GM23338 (cell line): ENCODE measurements at regions not wholly inside any gene's neighbourhood (a gene's known extent, or its start where the extent isn't known, plus 50 kb on each side); places are given as distances from the start of the nearest gene placed in this dataset.
"Not testable (repeated sequence)": the region's sequence is repeated elsewhere in the genome, so short reads cannot be mapped to it uniquely, and the experiment has no call there.

Experiments
- ATAC-seq: fragments of 200-7000 bp; cut with Tn5 transposase; 3 replicates; pipeline ENCODE4 v1.9.1; 2020
- DNase-seq: peaks from one replicate; pipeline ENCODE4 v3.0.0-alpha.2; 2015; ENCODE audit warnings: low spot score
- H2AFZ ChIP-seq: fragments of 200-600 bp; sonication (generic); 2 replicates; pipeline ENCODE4 v1.8.0; 2016; ENCODE audit warnings: antibody characterized with exemption, mild to moderate bottlenecking, moderate library complexity
- H3F3A ChIP-seq: fragments of 200-600 bp; sonication (generic); replicated peaks from 2 replicates; pipeline ENCODE4 v1.8.0; 2017; ENCODE audit warnings: antibody characterized with exemption, mixed run types, low read depth
- H3K27ac ChIP-seq: fragments of 200-600 bp; sonication (generic); 2 replicates; pipeline ENCODE4 v1.6.1; 2016; ENCODE audit warnings: low read depth
- H3K27me3 ChIP-seq: fragments of 200-600 bp; sonication (generic); 2 replicates; pipeline ENCODE4 v1.8.0; 2016; ENCODE audit warnings: mild to moderate bottlenecking, mixed run types, moderate library complexity; ENCODE audit not compliant: insufficient read depth
- H3K36me3 ChIP-seq: fragments of 200-600 bp; sonication (generic); 2 replicates; pipeline ENCODE4 v1.8.0; 2016; ENCODE audit warnings: mild to moderate bottlenecking; ENCODE audit not compliant: insufficient read depth
- H3K4me1 ChIP-seq: fragments of 200-600 bp; sonication (generic); 2 replicates; pipeline ENCODE4 v1.8.0; 2016; ENCODE audit warnings: mild to moderate bottlenecking, moderate library complexity; ENCODE audit not compliant: insufficient read depth
- H3K4me2 ChIP-seq: fragments of 200-600 bp; sonication (generic); 2 replicates; pipeline ENCODE4 v1.7.1; 2017; ENCODE audit warnings: mixed run types
- H3K4me3 ChIP-seq: fragments of 200-600 bp; sonication (generic); 2 replicates; pipeline ENCODE4 v1.6.1; 2016; ENCODE audit warnings: mixed run types
- H3K79me2 ChIP-seq: fragments of 200-600 bp; sonication (generic); replicated peaks from 2 replicates; pipeline ENCODE4 v1.8.0; 2017; ENCODE audit warnings: mild to moderate bottlenecking; ENCODE audit not compliant: insufficient read depth
- H3K9me2 ChIP-seq: fragments of 200-600 bp; sonication (generic); 2 replicates; pipeline ENCODE4 v1.8.0; 2017; ENCODE audit not compliant: insufficient read depth
- H4K20me1 ChIP-seq: fragments of 200-600 bp; sonication (generic); replicated peaks from 2 replicates; pipeline ENCODE4 v1.8.0; 2017; ENCODE audit warnings: mild to moderate bottlenecking; ENCODE audit not compliant: insufficient read depth
- H3K27ac Mint-ChIP-seq: 2 replicates; pipeline ENCODE4 v1.8.0; 2020; ENCODE audit warnings: inconsistent platforms, mild to moderate bottlenecking, moderate library complexity, mixed read lengths
- H3K27me3 Mint-ChIP-seq: 3 replicates; pipeline ENCODE4 v1.8.0; 2022; ENCODE audit warnings: low read depth, mild to moderate bottlenecking, moderate library complexity, mixed read lengths, inconsistent platforms; ENCODE audit not compliant: insufficient read depth, poor library complexity
- H3K36me3 Mint-ChIP-seq: 3 replicates; pipeline ENCODE4 v1.8.0; 2021; ENCODE audit warnings: low read depth, mild to moderate bottlenecking, inconsistent platforms, moderate library complexity, mixed read lengths
- H3K4me1 Mint-ChIP-seq: 3 replicates; pipeline ENCODE4 v1.8.0; 2020; ENCODE audit warnings: mild to moderate bottlenecking, inconsistent platforms, mixed read lengths
- H3K4me3 Mint-ChIP-seq: 3 replicates; pipeline ENCODE4 v1.8.0; 2021; ENCODE audit warnings: moderate library complexity, mild to moderate bottlenecking, inconsistent platforms, mixed read lengths
- H3K9me3 Mint-ChIP-seq: 3 replicates; pipeline ENCODE4 v1.8.0; 2020; ENCODE audit warnings: moderate library complexity, mild to moderate bottlenecking, inconsistent platforms, mixed read lengths
- CREB1 ChIP-seq: fragments of 250-450 bp; sonication (Bioruptor Pico); IDR thresholded peaks from 2 replicates; pipeline ENCODE4 v1.5.0; 2020; ENCODE audit warnings: low read depth, mild to moderate bottlenecking, moderate library complexity
- EZH2 ChIP-seq: fragments of 200-600 bp; sonication (generic); IDR thresholded peaks from one replicate; pipeline ENCODE4 v1.8.0; 2017; ENCODE audit warnings: antibody characterized with exemption, mild to moderate bottlenecking, low read depth; ENCODE audit not compliant: unreplicated experiment
- EZH2phosphoT487 ChIP-seq: fragments of 200-600 bp; sonication (generic); IDR thresholded peaks from one replicate; pipeline ENCODE4 v1.8.1; 2018; ENCODE audit warnings: antibody characterized with exemption; ENCODE audit not compliant: unreplicated experiment
- JUNB ChIP-seq: IDR thresholded peaks from one replicate; pipeline ENCODE4 v1.6.1; 2016; ENCODE audit warnings: antibody characterized with exemption; ENCODE audit not compliant: unreplicated experiment
- NANOG ChIP-seq: IDR thresholded peaks from 2 replicates; pipeline ENCODE4 v1.6.1; 2016; ENCODE audit warnings: antibody characterized with exemption, borderline replicate concordance
- POLR2AphosphoS5 ChIP-seq: IDR thresholded peaks from 2 replicates; pipeline ENCODE4 v1.6.1; 2016; ENCODE audit warnings: antibody characterized with exemption, low read depth
- STAT1 ChIP-seq: IDR thresholded peaks from one replicate; pipeline ENCODE4 v1.6.1; 2016; ENCODE audit warnings: antibody characterized with exemption; ENCODE audit not compliant: unreplicated experiment
- ZNF114 ChIP-seq: fragments of 250-450 bp; sonication (Bioruptor Pico); IDR thresholded peaks from 2 replicates; pipeline ENCODE4 v1.5.0; 2020; ENCODE audit warnings: mild to moderate bottlenecking, moderate library complexity
- ZNF331 ChIP-seq: fragments of 250-450 bp; sonication (Bioruptor Pico); IDR thresholded peaks from 2 replicates; pipeline ENCODE4 v1.5.0; 2020; ENCODE audit warnings: low read depth, mild to moderate bottlenecking, moderate library complexity
- TF ChIP-seq, protein P1 (sequence below): IDR thresholded peaks from 2 replicates; pipeline ENCODE4 v1.6.1; 2016; ENCODE audit warnings: antibody characterized with exemption
- TF ChIP-seq, protein P2 (sequence below), 2 experiments: fragments of 200-600 bp in 1 of 2; sonication (generic) in 1 of 2; conservative IDR thresholded peaks; 2 replicates each; pipeline versions ENCODE4 v1.5.1 to v1.6.1; 2016 to 2017; ENCODE audit warnings: antibody characterized with exemption in 2 of 2, low read depth in 2 of 2, mild to moderate bottlenecking in 2 of 2, moderate library complexity in 1 of 2
- TF ChIP-seq, protein P3 (sequence below): fragments of 250-450 bp; sonication (Bioruptor Pico); IDR thresholded peaks from 2 replicates; pipeline ENCODE4 v1.5.0; 2020; ENCODE audit warnings: mild to moderate bottlenecking, moderate library complexity

DNA sequence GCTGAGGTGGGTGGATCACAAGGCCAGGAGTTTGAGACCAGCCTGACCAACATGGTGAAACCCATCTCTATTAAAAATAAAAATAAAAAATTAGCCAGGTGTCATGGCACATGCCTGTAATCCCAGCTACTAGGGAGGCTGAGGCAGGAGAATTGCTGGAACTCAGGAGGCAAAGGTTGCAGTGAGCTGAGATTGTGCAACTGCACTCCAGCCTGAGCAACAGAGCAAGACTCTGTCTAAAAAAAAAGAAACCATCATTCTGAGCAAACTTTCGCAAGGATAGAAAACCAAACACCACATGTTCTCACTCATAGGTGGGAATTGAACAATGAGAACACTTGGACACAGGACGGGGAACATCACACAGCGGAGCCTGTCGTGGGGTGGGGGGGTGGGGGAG, 126.4 kb downstream of the MPP7 start:
- not testable (repeated sequence) for H3K36me3 ChIP-seq, H3K4me1 ChIP-seq, H3K27me3 ChIP-seq, H3K79me2 ChIP-seq, H3K27me3 Mint-ChIP-seq, H3K4me3 ChIP-seq, H3K27ac Mint-ChIP-seq, ATAC-seq, H3K36me3 Mint-ChIP-seq, H4K20me1 ChIP-seq, H3F3A ChIP-seq, H3K9me2 ChIP-seq, H3K4me2 ChIP-seq, H3K27ac ChIP-seq, H3K9me3 Mint-ChIP-seq, DNase-seq, H3K4me3 Mint-ChIP-seq, H2AFZ ChIP-seq
- H3K4me1 Mint-ChIP-seq = peaks cover 16% of the 10 kb centered on the region; the same call in 2 of the 3 replicates

DNA sequence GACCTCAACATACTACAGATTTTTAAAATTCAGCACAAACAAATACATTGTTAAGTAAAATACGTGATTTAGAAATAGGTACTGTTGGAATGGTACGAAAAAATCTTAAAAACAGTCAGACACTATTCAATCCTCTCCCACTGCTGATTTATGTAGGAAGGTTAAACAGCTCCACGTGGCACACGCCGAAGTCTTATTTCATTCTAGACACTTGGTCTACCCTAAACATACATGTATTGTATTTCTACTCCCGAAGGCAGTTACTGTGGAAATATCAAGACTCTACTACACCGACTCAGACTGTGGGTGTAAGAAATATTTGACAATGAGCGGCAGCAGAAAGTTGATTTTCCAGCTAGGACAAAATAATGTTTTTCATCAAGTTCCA, 130.6 kb downstream of the MPP7 start:
- H3K4me1 Mint-ChIP-seq = peaks cover 13% of the 10 kb centered on the region; the same call in 2 of the 3 replicates
- Histone ChIP-seq H3K27ac (no peak overlapping the region), H3K4me1 (no peaks in the 10 kb centered on the region), H3K27me3 (no peaks in the 10 kb centered on the region), H3K9me2 (no peaks in the 10 kb centered on the region), H4K20me1 (no peaks in the 10 kb centered on the region), H3K4me3 (no peak overlapping the region), H2AFZ (no peak overlapping the region), H3F3A (no peaks in the 10 kb centered on the region), H3K36me3 (no peaks in the 10 kb centered on the region), H3K79me2 (no peaks in the 10 kb centered on the region), H3K4me2 (no peak overlapping the region)
- H3K9me3 Mint-ChIP-seq = no peaks in the 10 kb centered on the region
- ATAC-seq (no peak), DNase-seq (no peak)
- H3K27ac Mint-ChIP-seq = peak overlapping the region; percentile 36; the same call in 1 of the 2 replicates
- no peak overlapping the region for H3K4me3 Mint-ChIP-seq
- no peaks in the 10 kb centered on the region for H3K36me3 Mint-ChIP-seq
- TF ChIP-seq CREB1 (CRISPR knock-in tag) = no peak
- TF ChIP-seq, protein P1, sequence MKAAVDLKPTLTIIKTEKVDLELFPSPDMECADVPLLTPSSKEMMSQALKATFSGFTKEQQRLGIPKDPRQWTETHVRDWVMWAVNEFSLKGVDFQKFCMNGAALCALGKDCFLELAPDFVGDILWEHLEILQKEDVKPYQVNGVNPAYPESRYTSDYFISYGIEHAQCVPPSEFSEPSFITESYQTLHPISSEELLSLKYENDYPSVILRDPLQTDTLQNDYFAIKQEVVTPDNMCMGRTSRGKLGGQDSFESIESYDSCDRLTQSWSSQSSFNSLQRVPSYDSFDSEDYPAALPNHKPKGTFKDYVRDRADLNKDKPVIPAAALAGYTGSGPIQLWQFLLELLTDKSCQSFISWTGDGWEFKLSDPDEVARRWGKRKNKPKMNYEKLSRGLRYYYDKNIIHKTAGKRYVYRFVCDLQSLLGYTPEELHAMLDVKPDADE = no peak
- no peak for TF ChIP-seq ZNF114 (CRISPR knock-in tag)
- TF ChIP-seq EZH2 = no peak
- TF ChIP-seq ZNF331 = no peak
- no peak for TF ChIP-seq EZH2phosphoT487
- no peak for TF ChIP-seq NANOG
- TF ChIP-seq, protein P2, sequence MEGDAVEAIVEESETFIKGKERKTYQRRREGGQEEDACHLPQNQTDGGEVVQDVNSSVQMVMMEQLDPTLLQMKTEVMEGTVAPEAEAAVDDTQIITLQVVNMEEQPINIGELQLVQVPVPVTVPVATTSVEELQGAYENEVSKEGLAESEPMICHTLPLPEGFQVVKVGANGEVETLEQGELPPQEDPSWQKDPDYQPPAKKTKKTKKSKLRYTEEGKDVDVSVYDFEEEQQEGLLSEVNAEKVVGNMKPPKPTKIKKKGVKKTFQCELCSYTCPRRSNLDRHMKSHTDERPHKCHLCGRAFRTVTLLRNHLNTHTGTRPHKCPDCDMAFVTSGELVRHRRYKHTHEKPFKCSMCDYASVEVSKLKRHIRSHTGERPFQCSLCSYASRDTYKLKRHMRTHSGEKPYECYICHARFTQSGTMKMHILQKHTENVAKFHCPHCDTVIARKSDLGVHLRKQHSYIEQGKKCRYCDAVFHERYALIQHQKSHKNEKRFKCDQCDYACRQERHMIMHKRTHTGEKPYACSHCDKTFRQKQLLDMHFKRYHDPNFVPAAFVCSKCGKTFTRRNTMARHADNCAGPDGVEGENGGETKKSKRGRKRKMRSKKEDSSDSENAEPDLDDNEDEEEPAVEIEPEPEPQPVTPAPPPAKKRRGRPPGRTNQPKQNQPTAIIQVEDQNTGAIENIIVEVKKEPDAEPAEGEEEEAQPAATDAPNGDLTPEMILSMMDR (conservative IDR thresholded peaks at IDR 0.05; ENCODE audit: low read depth in 2 of 2) = no peak
- TF ChIP-seq, protein P3, sequence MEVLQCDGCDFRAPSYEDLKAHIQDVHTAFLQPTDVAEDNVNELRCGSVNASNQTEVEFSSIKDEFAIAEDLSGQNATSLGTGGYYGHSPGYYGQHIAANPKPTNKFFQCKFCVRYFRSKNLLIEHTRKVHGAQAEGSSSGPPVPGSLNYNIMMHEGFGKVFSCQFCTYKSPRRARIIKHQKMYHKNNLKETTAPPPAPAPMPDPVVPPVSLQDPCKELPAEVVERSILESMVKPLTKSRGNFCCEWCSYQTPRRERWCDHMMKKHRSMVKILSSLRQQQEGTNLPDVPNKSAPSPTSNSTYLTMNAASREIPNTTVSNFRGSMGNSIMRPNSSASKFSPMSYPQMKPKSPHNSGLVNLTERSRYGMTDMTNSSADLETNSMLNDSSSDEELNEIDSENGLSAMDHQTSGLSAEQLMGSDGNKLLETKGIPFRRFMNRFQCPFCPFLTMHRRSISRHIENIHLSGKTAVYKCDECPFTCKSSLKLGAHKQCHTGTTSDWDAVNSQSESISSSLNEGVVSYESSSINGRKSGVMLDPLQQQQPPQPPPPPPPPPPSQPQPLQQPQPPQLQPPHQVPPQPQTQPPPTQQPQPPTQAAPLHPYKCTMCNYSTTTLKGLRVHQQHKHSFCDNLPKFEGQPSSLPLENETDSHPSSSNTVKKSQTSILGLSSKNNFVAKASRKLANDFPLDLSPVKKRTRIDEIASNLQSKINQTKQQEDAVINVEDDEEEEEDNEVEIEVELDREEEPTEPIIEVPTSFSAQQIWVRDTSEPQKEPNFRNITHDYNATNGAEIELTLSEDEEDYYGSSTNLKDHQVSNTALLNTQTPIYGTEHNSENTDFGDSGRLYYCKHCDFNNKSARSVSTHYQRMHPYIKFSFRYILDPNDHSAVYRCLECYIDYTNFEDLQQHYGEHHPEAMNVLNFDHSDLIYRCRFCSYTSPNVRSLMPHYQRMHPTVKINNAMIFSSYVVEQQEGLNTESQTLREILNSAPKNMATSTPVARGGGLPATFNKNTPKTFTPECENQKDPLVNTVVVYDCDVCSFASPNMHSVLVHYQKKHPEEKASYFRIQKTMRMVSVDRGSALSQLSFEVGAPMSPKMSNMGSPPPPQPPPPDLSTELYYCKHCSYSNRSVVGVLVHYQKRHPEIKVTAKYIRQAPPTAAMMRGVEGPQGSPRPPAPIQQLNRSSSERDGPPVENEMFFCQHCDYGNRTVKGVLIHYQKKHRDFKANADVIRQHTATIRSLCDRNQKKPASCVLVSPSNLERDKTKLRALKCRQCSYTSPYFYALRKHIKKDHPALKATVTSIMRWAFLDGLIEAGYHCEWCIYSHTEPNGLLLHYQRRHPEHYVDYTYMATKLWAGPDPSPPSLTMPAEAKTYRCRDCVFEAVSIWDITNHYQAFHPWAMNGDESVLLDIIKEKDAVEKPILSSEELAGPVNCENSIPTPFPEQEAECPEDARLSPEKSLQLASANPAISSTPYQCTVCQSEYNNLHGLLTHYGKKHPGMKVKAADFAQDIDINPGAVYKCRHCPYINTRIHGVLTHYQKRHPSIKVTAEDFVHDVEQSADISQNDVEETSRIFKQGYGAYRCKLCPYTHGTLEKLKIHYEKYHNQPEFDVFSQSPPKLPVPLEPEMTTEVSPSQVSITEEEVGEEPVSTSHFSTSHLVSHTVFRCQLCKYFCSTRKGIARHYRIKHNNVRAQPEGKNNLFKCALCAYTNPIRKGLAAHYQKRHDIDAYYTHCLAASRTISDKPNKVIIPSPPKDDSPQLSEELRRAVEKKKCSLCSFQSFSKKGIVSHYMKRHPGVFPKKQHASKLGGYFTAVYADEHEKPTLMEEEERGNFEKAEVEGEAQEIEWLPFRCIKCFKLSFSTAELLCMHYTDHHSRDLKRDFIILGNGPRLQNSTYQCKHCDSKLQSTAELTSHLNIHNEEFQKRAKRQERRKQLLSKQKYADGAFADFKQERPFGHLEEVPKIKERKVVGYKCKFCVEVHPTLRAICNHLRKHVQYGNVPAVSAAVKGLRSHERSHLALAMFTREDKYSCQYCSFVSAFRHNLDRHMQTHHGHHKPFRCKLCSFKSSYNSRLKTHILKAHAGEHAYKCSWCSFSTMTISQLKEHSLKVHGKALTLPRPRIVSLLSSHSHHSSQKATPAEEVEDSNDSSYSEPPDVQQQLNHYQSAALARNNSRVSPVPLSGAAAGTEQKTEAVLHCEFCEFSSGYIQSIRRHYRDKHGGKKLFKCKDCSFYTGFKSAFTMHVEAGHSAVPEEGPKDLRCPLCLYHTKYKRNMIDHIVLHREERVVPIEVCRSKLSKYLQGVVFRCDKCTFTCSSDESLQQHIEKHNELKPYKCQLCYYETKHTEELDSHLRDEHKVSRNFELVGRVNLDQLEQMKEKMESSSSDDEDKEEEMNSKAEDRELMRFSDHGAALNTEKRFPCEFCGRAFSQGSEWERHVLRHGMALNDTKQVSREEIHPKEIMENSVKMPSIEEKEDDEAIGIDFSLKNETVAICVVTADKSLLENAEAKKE = no peak
- TF ChIP-seq STAT1 = no peak
- no peak for TF ChIP-seq POLR2AphosphoS5
- TF ChIP-seq JUNB = no peak
- no peaks in the 10 kb centered on the region for H3K27me3 Mint-ChIP-seq
